Adrenal gland (tissue), 9 donors: ENCODE measurements at regions not wholly inside any gene's neighbourhood (a gene's known extent, or its start where the extent isn't known, plus 50 kb on each side); places are given as distances from the start of the nearest gene placed in this dataset.

Experiments used
- DNase-seq, 7 donors: peaks; one replicate each; pipeline ENCODE4 v3.0.0-alpha.2; 2019 to 2020
- H3K27ac ChIP-seq, 5 donors: fragments of 200-600 bp; sonication (generic) in 4 of 5; 1 replicate in 3 of 5; 2 replicates in 2 of 5; pipeline versions ENCODE4 v1.5.1 to v1.8.0; 2016 to 2020; ENCODE audit warnings: mild to moderate bottlenecking in 1 of 5
- H3K27me3 ChIP-seq: fragments of 200-600 bp; 2 replicates; pipeline ENCODE4 v1.8.0; 2021
- H3K36me3 ChIP-seq, 2 donors: fragments of 200-600 bp; replicated peaks in 1 of 2; 1 replicate in 1 of 2; 2 replicates in 1 of 2; pipeline versions ENCODE4 v1.5.1 to v1.8.0; 2018 to 2022
- H3K4me1 ChIP-seq, 2 donors: fragments of 200-600 bp; replicated peaks in 1 of 2; 1 replicate in 1 of 2; 2 replicates in 1 of 2; pipeline versions ENCODE4 v1.5.1 to v1.8.0; 2018 to 2021
- H3K4me3 ChIP-seq, 4 donors: fragments of 200-600 bp; sonication (generic) in 3 of 4; one replicate each; pipeline ENCODE4 v1.5.1; 2016 to 2018
- H3K9me3 ChIP-seq, 3 donors: fragments of 200-600 bp; sonication (generic) in 1 of 3; replicated peaks in 1 of 3; 1 replicate in 2 of 3; 2 replicates in 1 of 3; pipeline versions ENCODE4 v1.5.1 to v1.8.0; 2016 to 2021
- POLR2A ChIP-seq, 2 donors: fragments of 450-650 bp; IDR thresholded peaks; one replicate each; pipeline ENCODE4 v1.6.1; 2017; ENCODE audit warnings: antibody characterized with exemption in 2 of 2, mild to moderate bottlenecking in 2 of 2, moderate library complexity in 1 of 2
- WGBS, 4 donors: extraction: QIAGEN DNeasy Blood & Tissue Kit in 2 of 4; methylation state at CpG; one replicate each; pipeline versions ENCODE4 v1.1.5 to v1.1.7; 2013 to 2017; 5-methylcytosine and 5-hydroxymethylcytosine counted together
- intact Hi-C, 2 donors: fragments of 100-400 bp; cut with DNase I; formaldehyde crosslinking; loops; one replicate each; pipeline versions ENCODE4 v1.14.1 to v1.15.0; 2022 to 2023
- TF ChIP-seq, protein P1 (sequence below), 6 experiments: fragments of 450-650 bp in 4 of 6; fragments of 200-600 bp in 2 of 6; sonication (generic) in 1 of 6; IDR thresholded peaks; 1 replicate in 5 of 6; 2 replicates in 1 of 6; pipeline versions ENCODE4 v1.5.1 to v1.8.0; 2016 to 2021; ENCODE audit warnings: antibody characterized with exemption in 6 of 6, mild to moderate bottlenecking in 2 of 6, moderate library complexity in 1 of 6
- donor health status: healthy with polysubstance abuse.
- donor health status: Bipolar disorder and iron deficiency.
- donor health status: DM: yes; HTN: yes; CAD: no.
- donor health status: DM: no; HTN: no; CAD: no.
- donor health status: DM: no; HTN: no; CAD: no.

DNA sequence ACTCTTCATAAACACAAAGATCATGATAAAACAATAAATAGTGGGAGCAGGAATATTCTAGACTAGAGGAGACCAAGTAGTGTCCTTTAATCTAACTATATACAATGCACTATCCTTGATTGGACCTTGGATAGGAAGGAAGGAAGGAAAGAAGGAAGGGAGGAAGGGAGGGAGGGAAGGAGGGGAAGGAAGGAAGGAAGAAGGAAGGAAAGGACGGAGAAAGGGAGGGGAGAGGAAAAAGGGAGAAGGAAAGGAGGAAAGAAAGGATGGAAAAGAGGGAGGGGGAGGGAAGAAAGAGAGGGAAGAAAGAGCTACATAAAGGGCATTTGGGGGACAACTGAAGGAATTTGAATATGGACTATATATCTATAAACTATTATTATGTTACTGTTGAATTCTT is 95.0 kb upstream of the SMARCAD1 start:
- no peak for TF ChIP-seq POLR2A (IDR thresholded peaks at IDR 0.05)
- TF ChIP-seq, protein P1, sequence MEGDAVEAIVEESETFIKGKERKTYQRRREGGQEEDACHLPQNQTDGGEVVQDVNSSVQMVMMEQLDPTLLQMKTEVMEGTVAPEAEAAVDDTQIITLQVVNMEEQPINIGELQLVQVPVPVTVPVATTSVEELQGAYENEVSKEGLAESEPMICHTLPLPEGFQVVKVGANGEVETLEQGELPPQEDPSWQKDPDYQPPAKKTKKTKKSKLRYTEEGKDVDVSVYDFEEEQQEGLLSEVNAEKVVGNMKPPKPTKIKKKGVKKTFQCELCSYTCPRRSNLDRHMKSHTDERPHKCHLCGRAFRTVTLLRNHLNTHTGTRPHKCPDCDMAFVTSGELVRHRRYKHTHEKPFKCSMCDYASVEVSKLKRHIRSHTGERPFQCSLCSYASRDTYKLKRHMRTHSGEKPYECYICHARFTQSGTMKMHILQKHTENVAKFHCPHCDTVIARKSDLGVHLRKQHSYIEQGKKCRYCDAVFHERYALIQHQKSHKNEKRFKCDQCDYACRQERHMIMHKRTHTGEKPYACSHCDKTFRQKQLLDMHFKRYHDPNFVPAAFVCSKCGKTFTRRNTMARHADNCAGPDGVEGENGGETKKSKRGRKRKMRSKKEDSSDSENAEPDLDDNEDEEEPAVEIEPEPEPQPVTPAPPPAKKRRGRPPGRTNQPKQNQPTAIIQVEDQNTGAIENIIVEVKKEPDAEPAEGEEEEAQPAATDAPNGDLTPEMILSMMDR (IDR thresholded peaks at IDR 0.05) = no peak
- intact Hi-C loops = no loop called here
- no peaks in the 10 kb centered on the region for H3K36me3 ChIP-seq
- no peaks in the 10 kb centered on the region for H3K27me3 ChIP-seq
- H3K9me3 ChIP-seq = no peaks in the 10 kb centered on the region
- no peak overlapping the region for H3K27ac ChIP-seq
- no peak for DNase-seq
- no peaks in the 10 kb centered on the region for H3K4me1 ChIP-seq
- no peak overlapping the region for H3K4me3 ChIP-seq
- WGBS, 4 donors = 73 to 82% (median 79%) methylated on average over 1 of the region's 1 CpG

GRCh38 chr4:94115687-94116086 is 92.0 kb upstream of the SMARCAD1 start:
- H3K27me3 ChIP-seq = no peaks in the 10 kb centered on the region
- no peak overlapping the region for H3K4me3 ChIP-seq
- TF ChIP-seq POLR2A (IDR thresholded peaks at IDR 0.05) = no peak
- TF ChIP-seq, protein P1 (IDR thresholded peaks at IDR 0.05) = no peak
- intact Hi-C loops = no loop called here
- no peak overlapping the region for H3K27ac ChIP-seq
- no peaks in the 10 kb centered on the region for H3K4me1 ChIP-seq
- H3K9me3 ChIP-seq = no peaks in the 10 kb centered on the region
- no peaks in the 10 kb centered on the region for H3K36me3 ChIP-seq
- DNase-seq = no peak
- WGBS, 4 donors = 58 to 75% (median 71%) methylated on average over 2 of the region's 2 CpGs

DNA sequence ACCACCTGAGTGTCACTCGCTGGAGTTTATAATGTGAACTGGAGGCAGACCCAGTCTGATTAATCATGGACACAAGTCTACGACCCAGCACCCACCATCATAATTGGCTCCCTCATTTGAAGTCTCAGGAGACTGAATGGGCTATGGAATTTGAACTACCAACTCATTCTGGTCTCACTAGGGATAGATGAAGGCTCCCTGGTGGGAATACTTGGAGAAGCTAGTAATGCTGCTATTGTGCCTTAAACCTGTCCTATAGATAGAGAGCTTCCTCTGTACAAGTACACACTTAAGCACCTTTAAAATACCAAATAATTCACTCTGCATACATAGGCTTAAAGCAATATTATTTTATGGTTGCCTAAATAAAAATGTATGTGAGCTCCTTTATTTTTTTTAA is 90.8 kb upstream of the SMARCAD1 start:
- DNase-seq = no peak
- WGBS, 4 donors = 64 to 88% (median 77%) methylated on average over 2 of the region's 2 CpGs
- intact Hi-C loops = no loop called here

DNA sequence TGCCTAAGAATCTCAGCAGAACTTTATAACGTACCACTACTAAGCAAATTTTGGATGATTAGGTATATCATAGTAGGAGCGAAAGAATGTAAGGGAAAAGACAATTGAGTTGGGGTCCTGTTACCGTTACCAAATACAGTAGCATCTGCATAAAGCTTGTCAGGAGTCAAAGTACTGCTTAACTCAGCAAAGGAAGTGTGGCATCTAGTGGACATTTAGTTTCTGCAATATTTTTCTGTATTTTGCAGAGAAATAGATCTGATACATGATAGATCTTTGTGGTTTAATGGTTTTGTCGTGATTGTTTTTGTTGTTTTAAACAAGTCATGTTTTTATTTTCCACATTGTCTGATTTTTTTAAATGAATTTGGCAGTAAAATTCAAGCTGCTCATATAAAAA is 81.0 kb upstream of the SMARCAD1 start:
- no peaks in the 10 kb centered on the region for H3K9me3 ChIP-seq
- no peak overlapping the region for H3K27ac ChIP-seq
- no peaks in the 10 kb centered on the region for H3K27me3 ChIP-seq
- H3K4me1 ChIP-seq = no peaks in the 10 kb centered on the region
- DNase-seq = no peak
- no peaks in the 10 kb centered on the region for H3K36me3 ChIP-seq
- TF ChIP-seq, protein P1 (IDR thresholded peaks at IDR 0.05) = no peak
- TF ChIP-seq POLR2A (IDR thresholded peaks at IDR 0.05) = no peak
- WGBS, 4 donors = 35 to 41% (median 36%) methylated on average over 4 of the region's 4 CpGs
- intact Hi-C loops = loop anchor here (5.0 to 10.0 kb wide), 2 partner anchors 332 to 334 kb away; no protein-coding TSS in a partner anchor
- no peak overlapping the region for H3K4me3 ChIP-seq

More for the DNA sequence above, 90.8 kb upstream of the SMARCAD1 start:
- Histone ChIP-seq H3K4me1 (no peaks in the 10 kb centered on the region), H3K27me3 (no peaks in the 10 kb centered on the region), H3K27ac (no peak overlapping the region), H3K9me3 (no peaks in the 10 kb centered on the region), H3K4me3 (no peak overlapping the region), H3K36me3 (no peaks in the 10 kb centered on the region)
- no peak for TF ChIP-seq POLR2A (IDR thresholded peaks at IDR 0.05)
- TF ChIP-seq, protein P1 (IDR thresholded peaks at IDR 0.05) = no peak
